ENCODE measurements at regions not wholly inside any gene's neighbourhood (a gene's known extent, or its start where the extent isn't known, plus 50 kb on each side); places are given as distances from the start of the nearest gene placed in this dataset.

GRCh38 chr4:11799196-11799595 is 370.5 kb upstream of the HS3ST1 start:
- Histone ChIP-seq H3K27ac (ENCODE audit: extremely low read depth, low read depth, low read length) (no peak overlapping the region), H3K4me1 (ENCODE audit: control insufficient read depth, insufficient read depth, low read length) (no peaks in the 10 kb centered on the region), H3K36me3 (ENCODE audit: control insufficient read depth in 2 of 2, insufficient read depth in 1 of 2, low read length in 2 of 2) (no peaks in the 10 kb centered on the region), H3K9me3 (ENCODE audit: control insufficient read depth, insufficient read depth, low read depth, low read length) (no peaks in the 10 kb centered on the region), H3K4me3 (ENCODE audit: low read depth, low read length) (no peak overlapping the region)
- CTCF ChIA-PET, result no interaction called here
- POLR2A ChIA-PET, result no interaction called here
- no peak for TF ChIP-seq ZNF311 (tag by site-specific recombination; IDR thresholded peaks at IDR 0.05; ENCODE audit: borderline replicate concordance)
- no peak for TF ChIP-seq KLF9 (tag by site-specific recombination; IDR thresholded peaks at IDR 0.05; ENCODE audit: low read depth)
- no peak for TF ChIP-seq HIC1 (tag by site-specific recombination; IDR thresholded peaks at IDR 0.05)
- no peak for TF ChIP-seq ZNF341 (tag by site-specific recombination; IDR thresholded peaks at IDR 0.05; ENCODE audit: low read depth)
- no peak for TF ChIP-seq PRDM1 (tag by site-specific recombination; IDR thresholded peaks at IDR 0.05)
- no peak for TF ChIP-seq MYNN (tag by site-specific recombination; IDR thresholded peaks at IDR 0.05; ENCODE audit: borderline replicate concordance)
- no peak for TF ChIP-seq GFI1B (tag by site-specific recombination; IDR thresholded peaks at IDR 0.05)
- no peak for TF ChIP-seq TSHZ1 (tag by site-specific recombination; IDR thresholded peaks at IDR 0.05; ENCODE audit: borderline replicate concordance)
- no peak for TF ChIP-seq ZNF221 (tag by site-specific recombination; IDR thresholded peaks at IDR 0.05; ENCODE audit: borderline replicate concordance)
- no peak for TF ChIP-seq GLI2 (tag by site-specific recombination; IDR thresholded peaks at IDR 0.05; ENCODE audit: borderline replicate concordance, low read depth)
- TF ChIP-seq ZNF202 (tag by site-specific recombination; IDR thresholded peaks at IDR 0.05; ENCODE audit: borderline replicate concordance), result no peak
- no peak for TF ChIP-seq ZNF19 (tag by site-specific recombination; IDR thresholded peaks at IDR 0.05; ENCODE audit: low read depth)
- no peak for TF ChIP-seq ZNF510 (tag by site-specific recombination; IDR thresholded peaks at IDR 0.05; ENCODE audit: insufficient replicate concordance)
- no peak for TF ChIP-seq ZNF248 (tag by site-specific recombination; IDR thresholded peaks at IDR 0.05)
- no peak for TF ChIP-seq GLIS1 (tag by site-specific recombination; IDR thresholded peaks at IDR 0.05)
- no peak for TF ChIP-seq KLF16 (tag by site-specific recombination; IDR thresholded peaks at IDR 0.05)
- TF ChIP-seq, protein P1, sequence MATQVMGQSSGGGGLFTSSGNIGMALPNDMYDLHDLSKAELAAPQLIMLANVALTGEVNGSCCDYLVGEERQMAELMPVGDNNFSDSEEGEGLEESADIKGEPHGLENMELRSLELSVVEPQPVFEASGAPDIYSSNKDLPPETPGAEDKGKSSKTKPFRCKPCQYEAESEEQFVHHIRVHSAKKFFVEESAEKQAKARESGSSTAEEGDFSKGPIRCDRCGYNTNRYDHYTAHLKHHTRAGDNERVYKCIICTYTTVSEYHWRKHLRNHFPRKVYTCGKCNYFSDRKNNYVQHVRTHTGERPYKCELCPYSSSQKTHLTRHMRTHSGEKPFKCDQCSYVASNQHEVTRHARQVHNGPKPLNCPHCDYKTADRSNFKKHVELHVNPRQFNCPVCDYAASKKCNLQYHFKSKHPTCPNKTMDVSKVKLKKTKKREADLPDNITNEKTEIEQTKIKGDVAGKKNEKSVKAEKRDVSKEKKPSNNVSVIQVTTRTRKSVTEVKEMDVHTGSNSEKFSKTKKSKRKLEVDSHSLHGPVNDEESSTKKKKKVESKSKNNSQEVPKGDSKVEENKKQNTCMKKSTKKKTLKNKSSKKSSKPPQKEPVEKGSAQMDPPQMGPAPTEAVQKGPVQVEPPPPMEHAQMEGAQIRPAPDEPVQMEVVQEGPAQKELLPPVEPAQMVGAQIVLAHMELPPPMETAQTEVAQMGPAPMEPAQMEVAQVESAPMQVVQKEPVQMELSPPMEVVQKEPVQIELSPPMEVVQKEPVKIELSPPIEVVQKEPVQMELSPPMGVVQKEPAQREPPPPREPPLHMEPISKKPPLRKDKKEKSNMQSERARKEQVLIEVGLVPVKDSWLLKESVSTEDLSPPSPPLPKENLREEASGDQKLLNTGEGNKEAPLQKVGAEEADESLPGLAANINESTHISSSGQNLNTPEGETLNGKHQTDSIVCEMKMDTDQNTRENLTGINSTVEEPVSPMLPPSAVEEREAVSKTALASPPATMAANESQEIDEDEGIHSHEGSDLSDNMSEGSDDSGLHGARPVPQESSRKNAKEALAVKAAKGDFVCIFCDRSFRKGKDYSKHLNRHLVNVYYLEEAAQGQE (tag by site-specific recombination; IDR thresholded peaks at IDR 0.05), result no peak
- no peak for TF ChIP-seq AEBP2 (tag by site-specific recombination; IDR thresholded peaks at IDR 0.05; ENCODE audit: borderline replicate concordance)
- TF ChIP-seq PRDM4 (tag by site-specific recombination; IDR thresholded peaks at IDR 0.05), result no peak
- TF ChIP-seq ZNF214 (tag by site-specific recombination; IDR thresholded peaks at IDR 0.05; ENCODE audit: borderline replicate concordance), result no peak
